ENCODE measurements at regions not wholly inside any gene's neighbourhood (a gene's known extent, or its start where the extent isn't known, plus 50 kb on each side); places are given as distances from the start of the nearest gene placed in this dataset.
A peak's percentile ranks its signal among the peaks of the same experiment; 100 is the strongest.
"Not testable (repeated sequence)": the region's sequence is repeated elsewhere in the genome, so short reads cannot be mapped to it uniquely, and the experiment has no call there.

DNA sequence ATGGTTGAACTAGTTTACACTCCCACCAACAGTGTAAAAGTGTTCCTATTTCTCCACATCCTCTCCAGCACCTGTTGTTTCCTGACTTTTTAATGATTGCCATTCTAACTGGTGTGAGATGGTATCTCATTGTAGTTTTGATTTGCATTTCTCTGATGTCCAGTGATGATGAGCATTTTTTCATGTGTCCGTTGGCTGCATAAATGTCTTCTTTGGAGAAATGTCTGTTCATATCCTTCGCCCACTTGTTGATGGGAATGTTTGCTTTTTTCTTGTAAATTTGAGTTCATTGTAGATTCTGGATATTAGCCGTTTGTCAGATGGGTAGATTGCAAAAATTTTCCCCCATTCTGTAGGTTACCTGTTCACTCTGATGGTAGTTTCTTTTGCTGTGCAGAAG lies 155.0 kb upstream of the CNKSR2 start:
- DNase-seq (ENCODE audit: low read depth, low spot score) = not testable (repeated sequence)

DNA sequence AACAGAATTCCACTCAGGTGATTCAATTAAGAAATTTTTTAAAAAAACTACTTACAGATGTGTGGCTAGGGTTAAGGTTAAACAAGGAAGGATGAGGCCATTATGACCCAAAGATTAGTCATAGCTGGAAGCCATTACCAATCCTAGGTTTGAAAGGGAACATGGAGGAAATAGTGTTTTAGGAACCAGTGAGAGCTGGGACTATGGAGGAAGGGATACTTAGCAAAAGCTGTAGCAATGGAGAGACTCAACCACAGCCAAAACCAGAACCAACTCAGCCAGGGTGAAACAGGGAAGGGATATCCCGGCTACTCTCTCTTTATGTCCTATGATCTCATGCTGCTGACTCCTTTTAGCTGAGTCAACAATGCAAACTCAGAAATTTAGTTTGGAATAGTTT lies 148.6 kb upstream of the CNKSR2 start:
- no peak for DNase-seq (ENCODE audit: low read depth, low spot score)

DNA sequence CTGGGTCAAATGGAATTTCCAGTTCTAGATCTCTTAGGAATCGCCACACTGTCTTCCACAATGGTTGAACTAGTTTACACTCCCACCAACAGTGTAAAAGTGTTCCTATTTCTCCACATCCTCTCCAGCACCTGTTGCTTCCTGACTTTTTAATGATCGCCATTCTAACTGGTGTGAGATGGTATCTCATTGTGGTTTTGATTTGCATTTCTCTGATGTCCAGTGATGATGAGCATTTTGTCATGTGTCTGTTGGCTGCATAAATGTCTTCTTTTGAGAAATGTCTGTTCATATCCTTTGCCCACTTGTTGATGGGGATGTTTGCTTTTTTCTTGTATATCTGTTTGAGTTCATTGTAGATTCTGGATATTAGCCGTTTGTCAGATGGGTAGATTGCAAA lies 145.2 kb upstream of the CNKSR2 start:
- DNase-seq (ENCODE audit: low read depth, low spot score) = not testable (repeated sequence)

DNA sequence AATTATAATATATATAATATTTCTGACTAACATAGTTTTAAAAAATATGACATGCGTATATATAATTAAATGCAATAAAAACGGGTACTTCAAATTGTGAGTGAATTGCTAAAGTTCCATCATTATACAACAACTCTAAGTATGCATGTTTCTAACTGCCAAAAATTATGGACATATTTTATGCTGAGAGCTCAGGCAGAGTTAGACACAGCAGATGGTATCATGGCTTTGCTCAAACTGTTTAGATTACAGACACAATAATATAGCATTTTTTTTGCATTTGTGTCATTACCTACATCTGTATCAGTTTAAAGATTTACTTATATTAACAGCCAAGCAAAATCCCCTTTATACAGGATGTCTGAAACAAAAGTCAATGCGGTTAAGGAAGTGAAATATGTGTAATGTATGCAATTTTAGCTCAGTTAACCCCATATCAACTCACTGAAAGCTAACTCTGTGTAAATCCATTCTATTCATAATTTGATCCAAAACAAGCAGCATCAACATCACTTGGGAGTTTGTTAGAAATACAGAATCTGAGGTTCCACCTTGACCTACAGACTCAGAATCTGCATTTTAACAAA lies 119.1 kb upstream of the CNKSR2 start:
- DNase-seq (ENCODE audit: low read depth, low spot score) = no peak

DNA sequence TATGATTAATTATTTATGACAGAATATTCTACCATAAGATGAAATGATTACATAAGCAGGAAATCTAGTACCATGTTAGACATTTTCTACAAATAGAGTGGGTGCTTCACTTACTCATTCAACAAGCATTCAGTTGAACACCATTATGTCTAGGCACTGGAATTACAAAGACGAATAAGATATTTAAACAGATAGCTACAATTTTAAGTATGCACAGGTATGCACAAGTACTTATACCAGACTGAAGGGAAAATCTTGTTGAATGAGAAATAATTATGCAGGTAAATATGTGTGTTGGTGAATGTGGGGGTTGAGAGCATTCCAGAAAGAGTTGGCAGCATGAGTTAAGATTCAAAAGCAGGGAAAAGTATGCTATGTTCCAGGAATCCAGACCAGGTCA lies 107.3 kb upstream of the CNKSR2 start:
- DNase-seq (ENCODE audit: low read depth, low spot score) = no peak

DNA sequence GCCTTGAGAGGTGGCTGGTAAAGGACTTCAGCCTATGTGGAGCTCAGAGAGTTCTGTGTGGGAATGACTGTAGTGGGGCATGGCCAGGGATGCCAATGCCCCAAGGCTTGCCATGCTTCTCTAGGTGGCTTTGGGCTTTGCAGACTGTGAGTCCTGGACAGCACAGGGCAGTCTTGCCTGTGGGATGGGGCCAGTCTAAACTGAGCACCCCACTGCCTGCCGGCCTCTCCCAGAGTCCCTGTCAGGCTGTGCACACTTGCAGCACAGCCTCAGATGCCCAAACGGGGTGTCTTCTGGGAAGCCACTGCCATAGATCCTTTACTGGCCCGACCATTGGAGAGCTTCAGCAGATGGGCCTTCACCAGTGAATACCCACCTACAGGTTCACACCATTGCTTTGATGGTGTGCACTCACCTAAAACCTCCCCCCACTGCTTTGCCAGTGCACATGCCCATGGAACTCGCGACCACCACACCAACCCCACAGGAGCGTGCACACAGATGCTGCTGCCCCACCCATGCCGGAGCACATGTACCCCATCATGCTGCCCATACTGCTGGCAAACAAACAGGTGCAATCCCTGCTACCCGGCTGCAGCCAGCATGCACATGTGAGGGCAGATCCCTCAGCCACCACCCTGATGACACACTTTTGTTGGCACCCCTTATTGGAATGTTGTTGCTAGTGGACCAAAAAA lies 97.3 kb upstream of the CNKSR2 start:
- DNase-seq (ENCODE audit: low read depth, low spot score) = no peak

DNA sequence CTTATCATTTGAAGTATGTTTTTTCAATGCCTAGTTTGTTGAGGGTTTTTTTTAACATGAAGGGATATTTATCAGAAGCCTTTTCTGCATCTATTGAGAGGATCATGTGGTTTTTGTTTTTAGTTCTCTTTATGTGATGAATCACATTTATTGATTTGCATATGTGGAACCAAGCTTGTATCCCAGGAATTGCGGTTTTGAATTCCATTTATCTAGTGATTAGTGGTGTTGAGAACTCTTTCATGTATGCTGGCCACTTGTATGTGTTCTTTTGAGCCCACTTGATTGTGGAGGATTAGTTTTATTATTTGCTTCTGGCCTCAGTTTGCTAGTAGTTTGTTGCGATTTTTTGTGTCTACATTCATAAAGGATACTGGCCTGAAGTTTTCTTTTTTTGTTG lies 85.0 kb upstream of the CNKSR2 start:
- DNase-seq (ENCODE audit: low read depth, low spot score) = no peak

DNA sequence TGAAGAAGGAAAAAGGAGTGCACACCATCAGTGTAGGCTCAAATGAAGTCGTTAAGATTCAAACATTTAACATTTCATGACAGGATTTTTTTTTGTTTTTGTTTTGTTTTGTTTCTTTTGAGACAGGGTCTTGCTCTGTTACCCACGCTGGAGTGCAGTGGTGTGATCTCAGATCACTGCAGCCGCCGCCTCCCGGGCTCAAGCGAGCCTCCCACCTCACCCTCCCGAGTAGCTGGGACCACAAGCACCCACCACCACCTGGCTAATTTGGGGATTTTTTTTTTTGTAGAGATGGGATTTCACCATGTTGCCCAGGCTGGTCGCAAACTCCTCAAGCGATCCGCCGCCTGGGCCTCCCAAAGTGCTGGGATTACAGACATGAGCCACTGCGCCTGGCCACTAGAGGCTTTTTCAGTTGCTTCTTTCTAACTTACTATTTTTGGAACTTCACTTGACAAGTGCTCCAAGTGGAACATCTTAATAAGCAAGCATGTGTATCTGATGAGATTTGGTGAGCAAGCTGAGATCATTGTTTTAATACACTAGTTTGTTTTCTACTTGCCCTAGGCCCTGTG lies 78.9 kb upstream of the CNKSR2 start:
- peak; percentile 9 for DNase-seq (ENCODE audit: low read depth, low spot score)

DNA sequence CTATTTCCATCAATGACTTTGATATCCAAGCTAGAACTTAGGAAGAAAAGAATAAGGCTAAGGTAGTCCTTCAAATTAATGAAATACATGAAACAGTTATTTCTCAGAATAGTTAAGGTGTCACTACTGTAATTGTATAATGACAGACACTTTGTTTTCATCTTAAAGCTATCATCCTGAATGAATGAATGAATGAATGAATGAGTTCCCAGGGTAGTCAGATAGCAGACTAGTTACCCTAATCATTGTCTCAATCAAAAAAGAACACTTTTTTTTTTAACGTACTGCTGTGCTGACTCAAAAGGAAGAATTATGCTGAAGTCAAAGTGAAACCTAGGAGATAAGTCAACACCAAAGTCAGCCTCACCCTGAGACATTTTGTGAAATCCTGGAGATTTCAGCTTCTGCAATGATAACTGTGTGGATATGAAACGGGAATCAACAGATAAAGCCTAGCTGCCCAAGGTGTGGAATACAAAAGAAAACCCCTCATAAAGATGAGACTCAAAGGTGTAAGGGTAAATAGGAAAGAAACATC lies 68.3 kb upstream of the CNKSR2 start:
- no peak for DNase-seq (ENCODE audit: low read depth, low spot score)

DNA sequence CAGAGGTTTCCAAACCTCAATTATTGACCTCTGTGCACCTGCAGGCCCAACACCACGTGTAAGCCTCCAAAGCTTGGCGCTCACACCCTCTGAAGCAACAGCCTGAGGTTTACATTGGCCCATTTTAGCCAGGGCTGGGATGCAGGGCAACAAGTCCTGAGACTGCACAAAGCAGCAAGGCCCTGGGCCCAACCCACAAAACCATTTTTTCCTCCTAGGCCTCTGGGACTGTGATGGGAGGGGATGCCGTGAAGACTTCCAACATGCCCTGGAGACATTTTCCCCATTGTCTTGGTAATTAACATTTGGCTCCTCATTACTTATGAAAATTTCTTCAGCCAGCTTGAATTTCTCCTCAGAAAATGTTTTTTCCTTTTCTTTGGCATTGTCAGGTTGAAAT lies 54.9 kb upstream of the CNKSR2 start:
- DNase-seq (ENCODE audit: low read depth, low spot score) = no peak

All from ELF-1 (cell line).